ENCODE measurements at regions not wholly inside any gene's neighbourhood (a gene's known extent, or its start where the extent isn't known, plus 50 kb on each side); places are given as distances from the start of the nearest gene placed in this dataset.

DNA sequence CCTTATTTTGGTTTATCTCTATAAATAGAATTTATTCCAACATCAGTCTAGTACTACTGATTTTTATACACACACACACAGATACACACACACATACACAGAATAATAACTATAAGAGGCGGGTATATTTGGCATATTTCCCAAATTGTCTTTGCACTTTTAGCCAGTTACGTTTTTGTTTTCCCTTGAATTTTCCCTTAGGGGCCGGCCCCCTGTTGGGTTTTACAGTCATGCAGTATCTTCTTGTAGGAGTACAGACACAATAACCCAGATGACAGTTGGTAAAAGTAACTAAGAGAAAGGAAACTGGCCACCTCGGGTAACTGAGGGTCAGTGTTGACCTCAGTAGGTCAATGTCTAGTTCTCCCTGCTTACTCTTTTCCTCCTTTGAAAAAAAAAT is 50.9 kb downstream of the DISP1 start:
- no peak overlapping the region for H3K4me3 ChIP-seq (ENCODE audit: low read depth in 1 of 5, low read length in 5 of 5)
- H3K36me3 ChIP-seq (ENCODE audit: control insufficient read depth in 5 of 5, insufficient read depth in 5 of 5, low read length in 5 of 5): no peaks in the 10 kb centered on the region
- H3K9me3 ChIP-seq (ENCODE audit: control insufficient read depth in 5 of 5, low read length in 5 of 5): no peaks in the 10 kb centered on the region
- H3K27me3 ChIP-seq (ENCODE audit: control insufficient read depth in 5 of 5, insufficient read depth in 4 of 5, low read length in 5 of 5): no peaks in the 10 kb centered on the region
- no peaks in the 10 kb centered on the region for H3K4me1 ChIP-seq (ENCODE audit: control insufficient read depth in 5 of 5, insufficient read depth in 5 of 5, low read length in 5 of 5)
- no peak overlapping the region for H3K9ac ChIP-seq (ENCODE audit: low read length in 5 of 5)
- no peak overlapping the region for H3K27ac ChIP-seq (ENCODE audit: low read depth, low read length)

DNA sequence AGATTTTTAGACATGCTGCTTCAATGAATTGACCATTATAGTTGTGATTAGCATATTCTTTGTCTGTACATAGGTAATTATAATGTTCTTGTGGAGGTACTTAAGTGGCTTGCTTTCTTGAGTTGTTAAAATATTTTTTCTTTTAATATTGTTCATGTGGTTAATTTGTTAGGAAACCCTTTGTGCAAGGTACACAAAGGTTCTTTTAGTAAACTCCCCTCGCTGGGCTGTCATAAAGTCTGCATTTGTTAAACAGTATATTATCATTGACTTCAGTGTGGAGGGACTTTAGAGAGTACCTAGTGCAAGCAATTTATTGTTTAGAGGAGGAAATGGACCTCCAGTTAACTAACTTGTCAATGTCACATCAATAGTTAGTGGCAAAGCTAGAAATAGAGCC is 52.5 kb downstream of the DISP1 start:
- Histone ChIP-seq H3K36me3 (ENCODE audit: control insufficient read depth in 5 of 5, insufficient read depth in 5 of 5, low read length in 5 of 5) (no peaks in the 10 kb centered on the region), H3K9me3 (ENCODE audit: control insufficient read depth in 5 of 5, low read length in 5 of 5) (no peaks in the 10 kb centered on the region), H3K27ac (ENCODE audit: low read depth, low read length) (no peak overlapping the region), H3K4me3 (ENCODE audit: low read depth in 1 of 5, low read length in 5 of 5) (no peak overlapping the region), H3K4me1 (ENCODE audit: control insufficient read depth in 5 of 5, insufficient read depth in 5 of 5, low read length in 5 of 5) (no peaks in the 10 kb centered on the region), H3K9ac (ENCODE audit: low read length in 5 of 5) (no peak overlapping the region), H3K27me3 (ENCODE audit: control insufficient read depth in 5 of 5, insufficient read depth in 4 of 5, low read length in 5 of 5) (no peaks in the 10 kb centered on the region)

DNA sequence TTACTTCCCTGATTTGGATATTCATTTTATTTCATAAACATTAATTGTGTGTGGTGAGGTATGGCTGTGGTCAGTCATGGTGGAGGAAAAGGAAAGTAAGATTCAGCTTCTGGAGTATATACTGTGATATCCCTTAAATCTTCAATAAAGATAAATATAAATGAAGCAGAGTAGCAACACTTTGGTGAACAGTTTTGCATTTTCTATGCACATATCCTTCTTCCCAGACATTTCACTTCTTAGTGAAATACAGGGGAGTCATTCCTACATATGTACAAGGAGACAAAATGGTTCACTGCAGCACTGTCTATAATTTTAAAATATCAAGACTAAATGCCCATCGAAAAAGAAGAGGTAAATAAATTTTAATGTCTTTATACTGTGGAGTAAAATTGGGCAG is 61.3 kb downstream of the DISP1 start:
- no peaks in the 10 kb centered on the region for H3K27me3 ChIP-seq (ENCODE audit: control insufficient read depth in 5 of 5, insufficient read depth in 4 of 5, low read length in 5 of 5)
- H3K9me3 ChIP-seq (ENCODE audit: control insufficient read depth in 5 of 5, low read length in 5 of 5): no peaks in the 10 kb centered on the region
- no peak overlapping the region for H3K4me3 ChIP-seq (ENCODE audit: low read depth in 1 of 5, low read length in 5 of 5)
- no peak overlapping the region for H3K27ac ChIP-seq (ENCODE audit: low read depth, low read length)
- no peaks in the 10 kb centered on the region for H3K36me3 ChIP-seq (ENCODE audit: control insufficient read depth in 5 of 5, insufficient read depth in 5 of 5, low read length in 5 of 5)
- no peak overlapping the region for H3K9ac ChIP-seq (ENCODE audit: low read length in 5 of 5)
- H3K4me1 ChIP-seq (ENCODE audit: control insufficient read depth in 5 of 5, insufficient read depth in 5 of 5, low read length in 5 of 5): no peaks in the 10 kb centered on the region

DNA sequence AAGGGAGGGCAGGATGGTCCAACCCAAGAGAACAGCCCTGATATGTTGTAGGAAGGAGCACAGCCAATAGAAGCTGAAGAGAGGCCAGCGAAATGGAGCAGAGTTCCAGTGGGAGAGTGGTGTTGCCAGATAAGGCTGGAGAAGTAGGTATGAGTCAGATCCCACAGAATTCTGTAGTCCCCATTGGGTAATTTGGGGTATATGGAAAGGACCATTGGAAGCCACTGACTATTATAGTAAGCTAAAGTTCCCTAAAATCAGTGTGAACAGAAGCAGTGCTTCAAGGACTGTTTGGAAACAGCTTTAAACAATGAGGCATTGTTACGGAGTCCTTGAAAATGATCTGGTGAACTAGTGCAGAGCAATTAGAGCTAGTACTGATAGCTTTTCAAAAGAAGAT is 63.0 kb downstream of the DISP1 start:
- Histone ChIP-seq H3K36me3 (ENCODE audit: control insufficient read depth in 5 of 5, insufficient read depth in 5 of 5, low read length in 5 of 5) (no peaks in the 10 kb centered on the region), H3K27ac (ENCODE audit: low read depth, low read length) (no peak overlapping the region), H3K4me3 (ENCODE audit: low read depth in 1 of 5, low read length in 5 of 5) (no peak overlapping the region), H3K4me1 (ENCODE audit: control insufficient read depth in 5 of 5, insufficient read depth in 5 of 5, low read length in 5 of 5) (no peaks in the 10 kb centered on the region), H3K9ac (ENCODE audit: low read length in 5 of 5) (no peak overlapping the region), H3K27me3 (ENCODE audit: control insufficient read depth in 5 of 5, insufficient read depth in 4 of 5, low read length in 5 of 5) (no peaks in the 10 kb centered on the region), H3K9me3 (ENCODE audit: control insufficient read depth in 5 of 5, low read length in 5 of 5) (no peaks in the 10 kb centered on the region)

DNA sequence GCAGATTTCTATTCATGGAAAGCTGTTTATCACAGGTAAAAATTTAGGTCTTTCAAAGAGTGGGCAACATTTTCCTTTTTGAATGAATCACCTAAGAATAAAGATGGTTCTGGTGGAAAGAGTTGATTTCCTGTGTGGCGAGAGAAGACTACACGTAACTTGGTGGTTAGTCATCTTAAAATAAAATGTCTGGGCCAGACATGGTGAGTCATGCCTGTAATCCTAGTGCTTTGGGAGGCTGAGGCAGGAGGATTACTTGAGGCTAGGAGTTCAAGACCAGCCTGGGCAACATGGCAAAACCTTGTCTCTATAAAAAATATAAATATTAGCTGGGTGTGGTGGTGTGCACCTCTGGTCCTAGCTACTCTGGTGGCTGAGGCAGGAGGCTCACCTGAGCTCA is 65.7 kb downstream of the DISP1 start:
- Histone ChIP-seq H3K9ac (ENCODE audit: low read length in 5 of 5) (no peak overlapping the region), H3K4me1 (ENCODE audit: control insufficient read depth in 5 of 5, insufficient read depth in 5 of 5, low read length in 5 of 5) (no peaks in the 10 kb centered on the region), H3K4me3 (ENCODE audit: low read depth in 1 of 5, low read length in 5 of 5) (no peak overlapping the region)

DNA sequence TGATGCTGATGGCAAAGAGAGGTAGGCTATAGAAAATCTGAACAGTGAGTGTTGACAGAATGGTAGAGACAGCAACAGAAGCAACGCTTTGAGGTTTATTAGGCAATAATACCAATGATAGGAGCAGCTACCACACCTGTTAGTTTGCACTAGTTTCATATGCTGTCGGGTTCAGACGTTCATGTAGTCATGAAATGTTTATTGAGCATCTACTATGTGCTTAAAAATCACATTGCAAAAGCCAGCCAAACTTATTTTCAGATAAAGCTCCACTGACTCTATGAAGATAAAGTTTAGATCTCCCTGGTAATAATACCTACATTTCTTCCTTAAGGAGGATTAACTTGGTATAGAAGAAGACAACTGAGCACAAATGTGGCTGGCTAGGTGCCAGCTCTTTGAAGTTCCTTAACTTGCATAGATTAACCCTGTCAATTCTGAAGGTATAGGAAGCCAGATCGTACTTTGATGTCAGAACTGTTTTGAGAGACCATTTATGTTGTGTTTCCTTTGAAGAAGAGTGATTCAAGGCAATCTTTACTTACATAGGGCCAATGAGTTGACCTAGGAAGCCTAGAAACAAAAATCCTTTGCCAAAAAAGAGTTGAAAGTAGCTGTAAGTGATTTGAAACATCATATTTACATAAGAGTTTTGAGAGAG is 71.5 kb downstream of the DISP1 start:
- H3K4me3 ChIP-seq (ENCODE audit: low read depth in 1 of 5, low read length in 5 of 5): no peak overlapping the region
- no peaks in the 10 kb centered on the region for H3K27me3 ChIP-seq (ENCODE audit: control insufficient read depth in 5 of 5, insufficient read depth in 4 of 5, low read length in 5 of 5)
- H3K9me3 ChIP-seq (ENCODE audit: control insufficient read depth in 5 of 5, low read length in 5 of 5): no peaks in the 10 kb centered on the region
- no peak overlapping the region for H3K9ac ChIP-seq (ENCODE audit: low read length in 5 of 5)
- peaks cover 0 to 5% (median 0%) of the 10 kb centered on the region in 5 donors for H3K4me1 ChIP-seq (ENCODE audit: control insufficient read depth in 5 of 5, insufficient read depth in 5 of 5, low read length in 5 of 5)
- no peaks in the 10 kb centered on the region for H3K36me3 ChIP-seq (ENCODE audit: control insufficient read depth in 5 of 5, insufficient read depth in 5 of 5, low read length in 5 of 5)
- no peak overlapping the region for H3K27ac ChIP-seq (ENCODE audit: low read depth, low read length)

More for the DNA sequence above, 65.7 kb downstream of the DISP1 start:
- no peaks in the 10 kb centered on the region for H3K27me3 ChIP-seq (ENCODE audit: control insufficient read depth in 5 of 5, insufficient read depth in 4 of 5, low read length in 5 of 5)
- no peak overlapping the region for H3K27ac ChIP-seq (ENCODE audit: low read depth, low read length)
- H3K9me3 ChIP-seq (ENCODE audit: control insufficient read depth in 5 of 5, low read length in 5 of 5): no peaks in the 10 kb centered on the region
- H3K36me3 ChIP-seq (ENCODE audit: control insufficient read depth in 5 of 5, insufficient read depth in 5 of 5, low read length in 5 of 5): no peaks in the 10 kb centered on the region

DNA sequence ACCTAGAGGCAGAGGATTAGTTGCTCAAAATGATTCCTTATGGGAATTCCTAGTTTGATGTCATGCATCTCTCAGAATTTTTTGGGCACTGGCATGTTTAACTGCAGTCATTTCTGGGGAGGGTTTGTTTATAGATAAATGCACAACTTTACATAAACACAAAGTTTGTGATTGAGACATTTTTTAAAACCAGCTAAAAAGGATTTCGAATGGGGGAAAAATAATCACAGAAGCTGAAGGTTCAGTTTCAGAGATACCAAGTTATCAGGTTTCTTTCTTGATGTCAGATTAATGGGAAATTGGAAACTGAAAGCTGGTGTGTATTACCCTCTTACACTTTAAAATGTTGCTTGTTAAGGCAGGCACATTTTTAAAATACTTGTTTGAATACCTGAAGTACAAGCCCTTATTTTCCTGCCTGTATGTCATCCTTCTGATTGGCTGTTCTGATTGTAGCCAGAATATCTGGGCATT is 72.1 kb downstream of the DISP1 start:
- H3K27ac ChIP-seq (ENCODE audit: low read depth, low read length): no peak overlapping the region

DNA sequence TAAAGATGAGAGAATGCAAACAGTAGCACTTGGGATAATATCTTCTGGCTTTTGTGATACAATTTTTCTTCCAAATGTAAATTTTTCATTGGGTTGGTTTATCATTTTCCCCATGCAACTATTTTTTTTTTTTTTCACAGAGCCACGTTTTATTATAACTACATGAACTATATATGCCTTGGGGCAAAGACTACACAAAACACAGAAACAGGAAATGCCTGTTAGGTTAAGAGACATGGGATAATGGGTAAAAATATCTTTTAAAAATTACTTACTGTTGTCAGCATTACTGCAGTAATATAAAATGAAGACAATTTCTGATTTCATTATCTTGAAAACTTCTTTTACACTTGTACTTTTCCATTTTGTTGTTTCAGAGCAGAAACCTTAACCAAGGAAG is 74.6 kb downstream of the DISP1 start:
- no peak overlapping the region for H3K27ac ChIP-seq (ENCODE audit: low read depth, low read length)
- peaks cover 0 to 14% (median 0%) of the 10 kb centered on the region in 5 donors for H3K4me1 ChIP-seq (ENCODE audit: control insufficient read depth in 5 of 5, insufficient read depth in 5 of 5, low read length in 5 of 5)
- H3K4me3 ChIP-seq (ENCODE audit: low read depth in 1 of 5, low read length in 5 of 5): no peak overlapping the region

More for the DNA sequence above, 72.1 kb downstream of the DISP1 start:
- peaks cover 0 to 10% (median 0%) of the 10 kb centered on the region in 5 donors for H3K4me1 ChIP-seq (ENCODE audit: control insufficient read depth in 5 of 5, insufficient read depth in 5 of 5, low read length in 5 of 5)
- H3K27me3 ChIP-seq (ENCODE audit: control insufficient read depth in 5 of 5, insufficient read depth in 4 of 5, low read length in 5 of 5): no peaks in the 10 kb centered on the region
- no peaks in the 10 kb centered on the region for H3K9me3 ChIP-seq (ENCODE audit: control insufficient read depth in 5 of 5, low read length in 5 of 5)
- no peaks in the 10 kb centered on the region for H3K36me3 ChIP-seq (ENCODE audit: control insufficient read depth in 5 of 5, insufficient read depth in 5 of 5, low read length in 5 of 5)
- H3K4me3 ChIP-seq (ENCODE audit: low read depth in 1 of 5, low read length in 5 of 5): no peak overlapping the region
- H3K9ac ChIP-seq (ENCODE audit: low read length in 5 of 5): no peak overlapping the region

DNA sequence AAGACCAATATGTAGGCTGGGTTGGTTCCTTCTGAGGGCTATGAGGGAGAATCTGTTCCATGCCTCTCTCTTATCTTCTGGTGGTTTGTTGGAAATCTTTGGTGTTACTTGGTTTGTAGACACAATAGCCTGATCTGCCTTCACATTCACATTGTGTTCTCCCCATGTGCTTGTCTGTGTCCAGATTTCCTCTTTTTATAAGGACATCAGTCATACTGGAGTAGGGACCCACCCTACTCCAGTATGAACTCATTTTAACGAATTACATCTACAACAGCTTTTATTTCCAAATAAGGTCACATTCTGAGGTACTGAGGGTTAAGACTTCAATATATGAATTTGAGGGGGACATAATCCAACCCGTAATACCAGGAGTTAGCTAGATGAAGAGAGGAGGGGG is 75.9 kb downstream of the DISP1 start:
- peaks cover 0 to 3% (median 0%) of the 10 kb centered on the region in 5 donors for H3K36me3 ChIP-seq (ENCODE audit: control insufficient read depth in 5 of 5, insufficient read depth in 5 of 5, low read length in 5 of 5)
- H3K4me3 ChIP-seq (ENCODE audit: low read depth in 1 of 5, low read length in 5 of 5): no peak overlapping the region
- peaks cover 0 to 14% (median 0%) of the 10 kb centered on the region in 5 donors for H3K4me1 ChIP-seq (ENCODE audit: control insufficient read depth in 5 of 5, insufficient read depth in 5 of 5, low read length in 5 of 5)
- no peaks in the 10 kb centered on the region for H3K27me3 ChIP-seq (ENCODE audit: control insufficient read depth in 5 of 5, insufficient read depth in 4 of 5, low read length in 5 of 5)
- H3K9me3 ChIP-seq (ENCODE audit: control insufficient read depth in 5 of 5, low read length in 5 of 5): no peaks in the 10 kb centered on the region
- no peak overlapping the region for H3K9ac ChIP-seq (ENCODE audit: low read length in 5 of 5)
- H3K27ac ChIP-seq (ENCODE audit: low read depth, low read length): no peak overlapping the region

More for the DNA sequence above, 74.6 kb downstream of the DISP1 start:
- peaks cover 0 to 3% (median 0%) of the 10 kb centered on the region in 5 donors for H3K36me3 ChIP-seq (ENCODE audit: control insufficient read depth in 5 of 5, insufficient read depth in 5 of 5, low read length in 5 of 5)
- H3K9me3 ChIP-seq (ENCODE audit: control insufficient read depth in 5 of 5, low read length in 5 of 5): no peaks in the 10 kb centered on the region
- H3K27me3 ChIP-seq (ENCODE audit: control insufficient read depth in 5 of 5, insufficient read depth in 4 of 5, low read length in 5 of 5): no peaks in the 10 kb centered on the region
- H3K9ac ChIP-seq (ENCODE audit: low read length in 5 of 5): no peak overlapping the region

DNA sequence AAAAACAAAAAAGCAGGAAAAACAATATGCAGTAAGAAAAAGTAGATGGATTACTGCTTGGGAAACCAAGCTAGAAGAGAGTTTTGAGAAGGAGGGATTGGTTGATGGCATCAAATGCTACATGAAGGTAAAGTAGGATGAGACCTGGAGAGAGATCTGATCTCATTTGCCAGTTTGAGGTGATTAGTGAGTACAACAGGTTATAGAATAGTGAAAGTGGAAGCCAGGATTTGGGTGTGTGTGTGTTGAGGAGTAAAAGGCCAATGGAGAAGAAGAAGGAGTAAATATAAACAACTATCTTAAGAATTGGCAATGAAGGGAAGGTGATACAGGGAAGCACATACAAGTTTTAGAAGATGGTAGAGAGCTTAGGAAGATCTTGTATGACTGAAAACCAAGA is 76.7 kb downstream of the DISP1 start:
- no peak overlapping the region for H3K4me3 ChIP-seq (ENCODE audit: low read depth in 1 of 5, low read length in 5 of 5)
- H3K27ac ChIP-seq (ENCODE audit: low read depth, low read length): no peak overlapping the region
- peaks cover 0 to 14% (median under 1%) of the 10 kb centered on the region in 5 donors for H3K4me1 ChIP-seq (ENCODE audit: control insufficient read depth in 5 of 5, insufficient read depth in 5 of 5, low read length in 5 of 5)

More for the DNA sequence above, 76.7 kb downstream of the DISP1 start:
- no peak overlapping the region for H3K9ac ChIP-seq (ENCODE audit: low read length in 5 of 5)
- H3K9me3 ChIP-seq (ENCODE audit: control insufficient read depth in 5 of 5, low read length in 5 of 5): no peaks in the 10 kb centered on the region
- no peaks in the 10 kb centered on the region for H3K27me3 ChIP-seq (ENCODE audit: control insufficient read depth in 5 of 5, insufficient read depth in 4 of 5, low read length in 5 of 5)
- peaks cover 0 to 3% (median 0%) of the 10 kb centered on the region in 5 donors for H3K36me3 ChIP-seq (ENCODE audit: control insufficient read depth in 5 of 5, insufficient read depth in 5 of 5, low read length in 5 of 5)

All from subcutaneous abdominal adipose tissue (tissue), 5 donors.